ENCODE measurements at regions not wholly inside any gene's neighbourhood (a gene's known extent, or its start where the extent isn't known, plus 50 kb on each side); places are given as distances from the start of the nearest gene placed in this dataset.

DNA sequence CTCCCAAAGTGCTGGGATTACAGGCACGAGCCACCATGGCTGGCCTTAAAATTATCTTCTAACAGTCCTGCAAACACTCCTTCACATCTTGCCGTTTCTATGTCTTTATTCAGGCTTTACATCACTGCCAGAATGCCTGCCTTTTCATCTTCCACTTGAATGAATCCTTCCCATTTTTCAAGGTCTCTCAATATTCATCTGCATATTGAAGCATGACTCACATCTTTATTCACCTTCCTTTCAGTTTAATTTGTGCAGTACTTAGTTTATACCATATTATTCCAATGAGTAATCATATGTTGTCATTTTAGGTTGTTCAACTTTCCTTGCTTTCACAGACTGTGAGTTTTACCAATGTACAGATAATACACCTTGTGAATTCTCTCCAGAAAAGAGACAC lies 510.1 kb upstream of the PIK3C3 start:
- no peak for DNase-seq

DNA sequence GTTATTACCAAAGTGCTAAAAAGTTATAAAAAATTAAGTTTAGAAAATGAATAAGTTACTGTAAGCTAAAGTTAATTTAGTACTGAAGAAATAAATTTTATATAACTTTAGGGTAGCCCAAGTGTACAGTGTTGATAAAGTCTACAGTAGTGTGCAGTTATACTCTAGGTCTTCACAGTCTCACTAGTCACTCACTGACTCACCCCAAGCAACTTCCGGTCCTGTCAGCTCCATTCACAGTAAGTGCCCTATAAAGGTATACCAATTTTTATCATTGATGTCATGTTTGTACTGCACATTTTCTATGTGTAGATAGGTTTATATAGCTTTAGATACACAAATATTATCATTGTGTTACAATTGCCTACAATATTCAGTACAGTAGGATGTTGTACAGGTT lies 518.3 kb upstream of the PIK3C3 start:
- no peak for DNase-seq

DNA sequence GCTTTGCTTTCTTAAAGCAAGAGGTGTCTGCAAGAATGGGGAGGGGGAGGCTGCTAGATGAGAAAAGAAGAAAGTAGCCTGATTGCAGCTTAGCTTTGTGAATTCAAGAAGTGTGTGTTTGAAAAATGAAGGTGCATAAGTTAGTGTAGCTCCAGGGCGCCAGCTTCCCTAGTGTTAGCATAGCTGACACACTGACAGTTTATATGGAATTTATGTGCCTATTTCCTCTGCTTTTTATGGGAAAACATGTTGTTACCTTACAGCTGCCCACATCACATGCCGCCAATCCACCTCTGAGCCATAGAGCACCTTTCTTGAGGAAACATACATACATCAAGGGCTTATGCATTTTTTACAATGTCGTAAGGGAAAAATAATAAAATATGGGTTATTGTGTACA lies 536.4 kb upstream of the PIK3C3 start:
- no peak for DNase-seq

- no peak for DNase-seq
Measured at GRCh38 chr18:41416044-41416443, 539.0 kb upstream of the PIK3C3 start.

DNA sequence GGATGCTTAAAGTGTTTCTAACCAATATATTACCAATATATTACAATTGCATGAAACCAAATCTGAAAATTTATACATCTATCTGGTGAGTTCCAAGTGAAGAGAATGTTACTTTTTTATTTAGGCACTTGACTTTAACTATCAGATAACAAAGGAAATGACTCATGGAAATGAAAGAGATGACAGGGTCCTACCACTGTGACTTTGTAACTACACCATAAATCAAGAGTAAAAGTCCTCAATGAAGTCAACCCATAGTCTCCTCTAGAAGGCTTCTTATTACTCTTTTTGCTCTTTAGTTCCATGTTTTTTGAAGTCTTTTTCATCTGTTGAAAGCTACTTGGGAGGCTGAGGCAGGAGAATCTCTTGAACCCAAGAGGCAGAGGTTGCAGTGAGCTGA lies 545.0 kb upstream of the PIK3C3 start:
- DNase-seq: no peak

GRCh38 chr18:41406834-41407233 lies 548.2 kb upstream of the PIK3C3 start:
- DNase-seq: no peak

- no peak for DNase-seq
Measured at GRCh38 chr18:41396861-41397260, 558.2 kb upstream of the PIK3C3 start.

- no peak for DNase-seq
Measured at GRCh38 chr18:41396211-41396610, 558.8 kb upstream of the PIK3C3 start.

DNA sequence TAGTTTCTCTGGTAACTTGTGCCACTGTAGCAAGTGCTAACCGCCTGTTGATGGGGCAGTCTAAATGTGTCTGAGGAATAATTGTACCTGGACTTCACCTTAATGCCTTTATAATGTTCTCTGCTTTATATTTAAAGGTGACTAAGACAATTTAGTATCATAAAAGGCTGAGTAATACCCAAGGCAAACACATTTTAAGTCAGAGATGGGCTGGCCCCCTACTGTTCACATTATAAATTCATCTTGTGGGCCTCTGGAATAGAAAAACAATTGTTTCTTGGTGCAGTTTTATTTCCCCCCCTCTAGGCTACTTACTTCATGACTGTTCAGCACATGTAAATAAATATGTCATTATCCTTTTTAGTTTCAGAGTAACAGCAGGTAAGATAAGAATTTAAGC lies 559.3 kb upstream of the PIK3C3 start:
- DNase-seq: no peak

- peak; percentile 63 for DNase-seq
Measured at GRCh38 chr18:41391616-41392595, 563.1 kb upstream of the PIK3C3 start.

DNA sequence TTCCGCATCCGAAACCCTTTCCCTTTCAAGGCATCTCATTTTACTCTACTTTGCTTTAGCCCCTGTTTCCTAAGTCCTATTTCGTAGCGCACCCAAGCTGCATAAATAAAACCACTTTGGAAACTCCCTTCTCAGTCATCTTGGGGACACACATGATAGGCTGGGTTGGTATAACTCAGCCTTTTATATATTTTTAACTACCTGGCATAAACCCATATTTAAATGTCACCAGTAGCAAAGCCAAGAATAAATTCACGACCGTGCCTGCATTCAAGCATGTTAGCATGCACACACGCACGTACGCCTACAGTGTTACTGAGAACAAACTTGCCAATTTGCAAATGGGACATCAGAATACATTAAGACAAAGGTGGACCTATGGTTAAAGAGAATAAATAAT lies 564.7 kb upstream of the PIK3C3 start:
- DNase-seq: no peak

DNA sequence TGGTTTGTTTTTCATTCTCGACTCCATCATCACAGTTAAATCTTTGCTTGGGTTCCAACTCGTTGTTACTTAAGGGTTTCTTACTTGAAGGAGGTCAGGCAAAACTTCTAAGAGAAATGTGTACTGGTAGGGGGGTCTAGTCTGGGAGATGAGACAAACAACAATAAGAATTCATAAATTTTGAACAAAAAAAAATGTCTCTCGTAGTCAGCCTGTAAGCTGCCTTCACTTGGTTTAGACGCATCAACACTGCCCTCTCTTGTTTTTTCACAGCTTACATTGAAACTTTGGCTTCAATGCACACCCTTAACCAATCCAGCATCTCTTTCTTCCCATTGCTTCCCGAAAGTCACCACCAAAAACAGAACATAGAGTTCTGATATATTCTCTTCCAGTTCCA lies 576.4 kb upstream of the PIK3C3 start:
- no peak for DNase-seq

DNA sequence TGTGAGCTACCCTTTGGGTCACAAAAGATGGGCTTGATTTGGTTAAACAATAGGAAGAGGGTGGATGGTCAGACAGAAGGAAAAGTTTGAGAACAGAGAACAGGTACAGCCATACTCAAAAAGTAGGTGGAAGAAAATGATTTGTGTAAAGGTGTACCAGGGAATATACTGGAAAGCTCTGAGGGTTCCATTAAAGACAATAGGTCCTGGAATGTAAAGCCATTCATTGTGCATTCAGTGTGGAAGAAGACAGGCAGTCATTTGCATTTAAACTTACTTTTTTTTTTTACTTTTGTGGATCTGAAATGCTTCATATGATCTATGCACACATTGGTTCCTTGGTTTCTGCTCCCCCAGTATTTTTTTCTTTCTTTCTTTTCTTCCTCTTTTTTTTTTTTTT lies 581.4 kb upstream of the PIK3C3 start:
- no peak for DNase-seq

- DNase-seq: no peak
Measured at GRCh38 chr18:41372046-41372665, 582.9 kb upstream of the PIK3C3 start.

DNA sequence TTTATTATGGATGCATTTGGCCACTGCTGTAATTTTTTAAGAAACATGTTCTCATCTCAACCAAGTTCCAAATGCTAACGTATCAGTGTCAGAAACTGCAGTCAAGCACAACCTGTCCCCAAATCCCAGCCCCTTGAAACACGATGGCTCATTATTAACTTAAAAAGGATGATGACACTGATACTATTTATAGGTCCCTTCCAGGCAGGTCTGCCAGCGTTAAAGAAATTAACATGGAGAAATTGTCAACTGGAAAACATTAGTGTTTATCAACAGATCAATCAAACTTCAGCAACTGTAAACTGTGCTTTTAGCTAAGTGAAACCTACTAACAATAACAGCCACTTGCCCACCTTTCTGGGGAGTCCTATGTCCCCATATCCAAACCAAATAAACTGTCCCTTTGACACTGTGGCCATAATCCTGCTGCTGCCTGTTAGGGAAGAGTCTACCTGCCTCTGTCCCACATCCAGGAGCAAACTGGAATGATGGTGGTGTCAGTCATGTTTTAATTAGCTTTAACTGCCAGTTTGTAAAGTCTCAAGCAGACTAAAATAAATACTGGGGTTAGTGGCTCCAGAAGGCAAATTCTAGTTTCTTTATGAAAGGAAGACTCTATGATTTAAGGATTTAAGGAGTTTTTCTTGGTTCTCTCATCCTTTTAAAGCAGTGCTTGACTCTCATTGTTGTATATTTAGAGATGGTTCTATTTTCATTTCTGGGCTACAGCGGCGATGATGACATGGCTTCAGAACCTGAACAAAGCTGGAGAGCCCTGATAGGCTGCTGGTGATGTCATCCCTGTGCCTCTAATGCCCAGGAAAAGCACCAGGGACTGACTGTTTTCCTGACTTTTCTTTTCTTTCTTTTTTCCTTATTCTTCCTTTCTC lies 583.6 kb upstream of the PIK3C3 start:
- DNase-seq: peak; percentile 53

GRCh38 chr18:41370740-41371139 lies 584.3 kb upstream of the PIK3C3 start:
- no peak for DNase-seq

GRCh38 chr18:41357708-41358107 lies 597.3 kb upstream of the PIK3C3 start:
- DNase-seq: no peak

GRCh38 chr18:41353777-41354528 lies 601.1 kb upstream of the PIK3C3 start:
- DNase-seq: no peak

DNA sequence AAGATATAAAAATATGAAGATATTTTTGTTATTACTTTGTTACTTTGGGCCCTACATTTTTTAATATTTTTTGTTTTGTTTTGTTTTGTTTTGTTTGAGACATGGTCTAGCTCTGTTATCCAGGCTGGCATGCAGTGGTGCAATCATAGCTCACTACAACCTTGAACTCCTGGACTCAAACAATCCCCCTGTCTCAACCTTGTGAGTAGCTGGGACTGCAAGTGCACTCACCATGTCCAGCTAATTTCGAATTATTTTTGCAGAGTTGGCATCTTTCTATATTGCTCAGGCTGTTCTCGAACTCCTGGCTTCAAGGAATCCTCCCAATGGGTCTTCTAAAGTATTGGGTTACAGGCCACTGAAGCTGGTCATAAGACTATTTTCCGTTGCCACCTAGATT lies 603.6 kb upstream of the PIK3C3 start:
- no peak for DNase-seq

GRCh38 chr18:41347057-41347456 lies 608.0 kb upstream of the PIK3C3 start:
- no peak for DNase-seq

GRCh38 chr18:41343808-41344207 lies 611.2 kb upstream of the PIK3C3 start:
- DNase-seq: no peak

DNA sequence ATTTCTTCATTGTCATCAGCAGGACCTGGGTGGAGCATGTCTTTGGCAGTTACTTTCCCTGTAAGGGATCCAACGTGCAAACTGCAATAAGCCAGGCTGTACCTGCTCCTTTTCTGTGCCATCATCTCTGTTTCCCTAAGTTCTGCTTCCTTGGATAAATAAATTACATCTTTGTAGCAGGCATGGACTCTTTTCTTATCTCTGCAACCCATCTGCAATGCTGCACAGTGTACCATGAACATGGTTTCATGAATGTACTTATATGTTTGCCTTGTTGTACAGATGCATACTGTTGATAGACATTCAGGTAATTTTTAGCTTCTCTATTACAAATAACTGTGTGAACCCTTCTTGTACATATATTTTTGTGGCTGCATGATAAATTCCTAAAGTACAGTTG lies 616.7 kb upstream of the PIK3C3 start:
- no peak for DNase-seq

DNA sequence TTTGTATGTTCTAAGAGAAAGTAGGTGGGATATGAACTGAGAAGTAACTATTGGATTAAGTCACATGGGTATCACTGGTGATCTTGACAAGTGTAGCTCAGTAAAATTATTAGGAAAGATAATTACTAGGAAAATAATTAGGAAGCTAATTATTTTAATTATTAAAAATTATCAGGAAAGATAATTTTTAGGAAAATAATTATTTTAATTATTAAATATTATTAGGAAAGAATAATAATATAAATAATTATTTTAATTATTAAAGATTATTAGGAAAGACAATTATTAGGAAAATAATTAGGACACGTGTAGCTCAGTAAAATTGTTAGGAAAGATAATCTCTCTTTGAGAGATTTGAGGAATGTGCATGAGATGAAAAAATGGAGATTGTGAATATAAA lies 623.4 kb upstream of the PIK3C3 start:
- no peak for DNase-seq
